ENCODE measurements at regions not wholly inside any gene's neighbourhood (a gene's known extent, or its start where the extent isn't known, plus 50 kb on each side); places are given as distances from the start of the nearest gene placed in this dataset.
"Not testable (repeated sequence)": the region's sequence is repeated elsewhere in the genome, so short reads cannot be mapped to it uniquely, and the experiment has no call there.

- no peak for DNase-seq
These were observed 54.5 kb downstream of the IRX5 start for GRCh38 chr16:54985156-54985555.

GRCh38 chr16:54985668-54986067, 55.0 kb downstream of the IRX5 start:
- DNase-seq: no peak

DNA sequence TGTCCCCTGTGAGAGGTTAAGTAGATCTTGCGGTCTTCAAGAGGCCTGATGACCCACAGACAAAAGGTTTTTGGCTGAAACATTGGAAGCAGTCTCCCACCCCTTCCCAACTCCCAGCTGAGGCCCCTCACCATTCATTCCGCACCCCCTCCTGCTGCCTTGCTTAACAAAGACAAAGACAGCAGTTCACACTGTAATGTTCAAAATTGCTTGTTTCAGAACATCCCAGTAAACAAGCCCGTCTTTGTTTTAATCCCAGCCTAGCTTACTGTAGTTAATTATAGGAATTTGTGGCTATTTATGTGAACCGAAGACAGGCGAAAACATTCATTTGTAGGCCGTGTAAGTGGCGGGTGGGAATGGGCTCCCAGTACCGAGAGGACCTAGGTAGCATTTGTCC, 55.7 kb downstream of the IRX5 start:
- DNase-seq: peak in 8 of 58 donors; percentile 5 to 58 (median 17)

- peak in 46 of 58 donors; percentile 3 to 78 (median 36) for DNase-seq
These were observed 56.4 kb downstream of the IRX5 start for GRCh38 chr16:54987081-54987480.

DNA sequence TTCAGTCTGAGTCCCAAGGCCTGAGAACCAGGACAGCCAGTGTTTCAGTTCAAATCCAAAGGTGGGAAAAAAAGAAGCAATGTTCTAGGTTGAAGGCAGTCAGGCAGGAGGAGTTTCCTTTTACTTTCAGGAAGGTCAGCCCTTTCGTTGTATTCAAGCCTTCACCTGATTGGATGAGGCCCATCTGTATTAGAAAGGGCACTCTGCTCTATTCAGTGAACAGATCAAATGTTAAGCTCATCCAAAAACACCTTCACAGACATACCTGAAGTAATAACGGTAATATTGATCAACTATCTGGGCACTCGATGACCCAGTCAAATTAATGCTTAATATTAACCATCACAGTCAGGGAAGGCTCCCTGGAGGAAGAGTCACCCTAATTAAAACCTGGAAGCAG, 60.9 kb downstream of the IRX5 start:
- no peak for DNase-seq

- not testable (repeated sequence) for DNase-seq
These were observed 61.3 kb downstream of the IRX5 start for GRCh38 chr16:54991946-54992345.

DNA sequence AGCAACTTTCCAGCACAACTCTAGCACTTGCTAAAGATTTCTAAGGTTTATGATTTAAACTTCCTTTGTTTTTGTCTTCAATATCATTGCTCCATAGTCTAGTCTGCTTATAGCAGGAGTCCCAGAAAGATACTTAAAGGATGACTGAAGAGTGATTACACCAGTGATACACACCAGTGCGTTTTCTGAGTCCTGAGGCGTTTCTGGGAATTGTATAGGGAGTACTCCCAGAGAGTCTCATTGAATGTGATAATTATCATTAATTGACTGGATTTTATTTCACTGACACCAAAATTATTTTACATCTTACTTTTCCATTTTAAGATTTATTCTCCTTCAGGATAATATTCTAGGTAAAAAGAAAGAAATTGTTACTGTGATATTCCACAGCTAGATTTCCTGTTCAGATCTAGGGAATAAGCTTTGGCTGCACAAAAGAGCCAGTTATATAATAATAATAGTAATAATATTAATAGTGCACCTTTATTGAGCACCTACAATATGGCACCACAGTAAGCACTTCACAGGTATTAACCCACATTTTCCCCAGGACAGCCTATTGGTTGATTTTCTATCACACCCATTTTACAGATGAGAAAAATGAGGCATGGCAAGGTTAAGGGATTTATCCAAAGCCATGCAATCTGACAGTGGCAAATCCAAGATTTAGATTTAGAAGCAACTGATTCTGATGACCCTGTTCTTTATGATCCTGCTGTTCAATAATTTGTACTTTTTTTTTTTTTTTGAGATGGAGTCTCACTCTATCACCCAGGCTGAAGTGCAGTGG, 62.6 kb downstream of the IRX5 start:
- DNase-seq: no peak

- no peak for DNase-seq
These were observed 65.5 kb downstream of the IRX5 start for GRCh38 chr16:54996186-54996585.

DNA sequence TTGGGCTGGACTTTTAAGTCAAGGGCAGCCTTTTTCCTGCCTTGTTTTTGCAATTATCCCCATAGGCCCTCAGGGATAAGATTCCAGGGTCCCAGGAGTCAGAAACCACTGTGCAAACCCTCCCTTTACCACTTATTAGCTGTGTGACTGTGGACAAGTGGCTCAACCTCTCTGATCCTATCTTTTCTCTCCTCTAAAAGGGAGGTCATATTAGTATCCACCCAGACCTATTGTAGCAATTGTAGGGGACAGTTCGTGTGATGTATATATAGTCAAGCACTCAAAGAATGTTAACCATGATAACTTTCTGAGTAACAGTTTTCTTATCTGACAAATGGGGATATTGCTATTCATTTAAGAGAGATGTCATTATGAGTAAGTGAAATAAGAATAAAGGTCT, 68.2 kb downstream of the IRX5 start:
- no peak for DNase-seq

- no peak for DNase-seq
These were observed 68.8 kb downstream of the IRX5 start for GRCh38 chr16:54999481-54999880.

DNA sequence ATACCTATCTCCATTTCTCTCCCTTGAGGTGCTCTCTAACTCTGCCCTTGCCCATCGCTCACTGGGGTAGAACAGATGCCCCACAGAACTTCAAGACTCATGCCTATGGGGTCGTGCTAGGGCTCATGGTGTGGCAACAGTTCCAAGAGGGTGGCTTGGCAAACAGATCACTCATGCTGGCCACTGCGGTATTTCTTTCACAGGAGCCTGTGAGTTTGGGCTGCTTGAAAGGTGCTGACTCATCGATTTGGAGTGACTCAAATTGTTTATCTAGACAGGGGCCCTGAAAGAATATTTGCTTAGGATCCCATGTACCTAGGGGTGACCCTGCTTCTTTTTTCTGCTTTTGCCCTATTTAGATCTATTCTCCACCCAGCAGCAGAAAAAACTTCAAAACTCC, 69.9 kb downstream of the IRX5 start:
- no peak for DNase-seq

GRCh38 chr16:55001931-55002330, 71.3 kb downstream of the IRX5 start:
- no peak for DNase-seq

DNA sequence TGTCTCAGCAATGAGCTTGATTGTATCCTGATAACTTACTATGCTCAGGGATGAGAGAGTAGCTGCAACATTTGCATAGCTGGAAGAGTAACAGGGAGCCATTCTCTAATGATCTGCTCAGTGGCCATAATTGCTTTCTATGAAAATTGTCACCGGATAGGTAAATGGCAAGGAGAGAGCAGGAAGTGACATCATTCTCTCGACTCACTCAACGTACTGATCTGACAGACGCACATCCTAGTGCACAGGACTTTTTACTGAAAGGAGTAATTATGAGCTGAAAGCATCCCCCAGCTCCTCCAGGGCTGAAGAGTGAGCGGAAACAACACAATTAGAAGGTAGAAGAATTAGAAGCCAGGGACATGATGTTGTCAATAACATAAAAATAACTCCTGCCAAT, 71.8 kb downstream of the IRX5 start:
- no peak for DNase-seq

GRCh38 chr16:55003306-55003705, 72.6 kb downstream of the IRX5 start:
- DNase-seq: no peak

- peak in 7 of 58 donors; percentile 1 to 18 (median 3) for DNase-seq
These were observed 73.3 kb downstream of the IRX5 start for GRCh38 chr16:55003916-55004315.

DNA sequence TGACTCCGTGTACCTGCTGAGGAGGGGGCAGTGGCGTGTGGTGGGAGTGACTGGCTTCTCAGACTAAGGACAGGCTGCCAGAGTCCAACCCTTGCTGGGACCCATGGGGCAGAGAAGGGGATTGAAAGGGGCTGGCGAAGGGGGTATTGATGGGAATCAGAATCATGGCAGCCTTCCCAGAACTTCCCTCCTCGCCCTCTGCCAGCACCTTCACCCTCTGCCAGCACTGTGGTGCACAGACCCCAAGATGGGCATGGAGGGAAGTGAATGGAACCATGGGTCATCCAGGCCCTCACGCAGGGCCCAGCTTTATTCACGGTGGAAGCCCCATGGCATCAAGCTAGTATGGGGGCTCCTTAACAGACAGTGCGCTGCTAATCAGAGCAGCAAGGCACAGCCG, 76.8 kb downstream of the IRX5 start:
- DNase-seq: no peak

DNA sequence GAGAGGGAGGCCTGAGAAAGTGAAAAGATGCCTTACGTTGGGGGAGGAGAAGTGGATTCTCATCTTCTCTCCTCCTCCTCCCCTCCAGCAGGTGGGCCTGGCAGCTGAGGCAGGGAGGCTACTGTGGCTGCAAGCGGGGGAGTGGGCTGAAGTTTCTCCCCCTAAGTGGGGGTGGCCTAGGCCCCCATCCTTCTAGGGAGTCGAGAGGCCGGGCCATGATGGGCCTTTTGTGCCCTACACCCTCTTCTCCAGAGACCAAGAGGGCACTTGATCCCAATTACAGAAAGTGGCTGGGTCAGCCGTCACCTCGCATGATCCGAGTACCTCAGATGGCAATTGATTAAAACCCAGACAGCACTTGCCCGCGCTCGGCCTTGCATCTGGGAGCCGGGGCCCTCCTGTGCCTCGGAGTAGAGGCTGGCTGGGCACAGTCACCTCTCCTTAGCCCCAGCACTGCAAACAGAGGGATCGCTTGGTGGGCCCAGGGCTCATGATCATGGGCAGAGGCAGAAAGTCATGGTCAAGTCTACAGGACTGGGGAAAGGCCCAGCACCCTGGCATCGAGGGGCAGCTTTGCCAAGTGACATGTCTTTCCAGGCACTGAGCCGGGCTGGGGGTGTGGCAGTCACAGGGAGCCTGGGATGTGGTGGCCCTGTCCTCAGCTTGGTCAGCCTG, 78.3 kb downstream of the IRX5 start:
- no peak for DNase-seq

GRCh38 chr16:55009581-55009980, 78.9 kb downstream of the IRX5 start:
- DNase-seq: no peak

GRCh38 chr16:55010492-55011160, 80.0 kb downstream of the IRX5 start:
- DNase-seq: no peak

GRCh38 chr16:55012362-55012761, 81.7 kb downstream of the IRX5 start:
- no peak for DNase-seq

- DNase-seq: no peak
These were observed 82.1 kb downstream of the IRX5 start for GRCh38 chr16:55012793-55013192.

DNA sequence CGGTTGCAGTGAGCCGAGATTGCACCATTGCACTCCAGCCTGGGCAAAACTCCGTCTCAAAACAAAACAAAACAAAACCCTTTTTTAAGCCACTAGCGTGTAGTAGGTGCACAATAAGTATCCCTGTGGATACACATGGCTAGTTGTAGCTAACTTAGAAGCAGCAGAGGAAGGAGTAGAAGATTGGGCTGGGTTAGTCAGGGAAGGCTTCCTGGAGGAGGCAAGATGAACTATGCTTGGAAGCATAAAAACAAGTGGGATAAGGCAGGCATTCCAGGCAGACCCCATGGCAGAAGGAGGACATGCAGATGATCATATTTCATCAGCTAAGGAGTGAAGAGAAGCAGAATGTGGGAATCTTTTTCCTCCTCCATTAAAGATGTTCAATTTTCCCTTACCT, 83.4 kb downstream of the IRX5 start:
- no peak for DNase-seq

Data from anterior cingulate cortex (tissue), 58 donors.